Right lobe of liver (tissue), 6 donors: ENCODE measurements at regions not wholly inside any gene's neighbourhood (a gene's known extent, or its start where the extent isn't known, plus 50 kb on each side); places are given as distances from the start of the nearest gene placed in this dataset.

ENCODE experiments used
- ATAC-seq, 4 donors: fragments of 200-7000 bp; cut with Tn5 transposase; one replicate each; pipeline ENCODE4 v1.9.1; 2020; ENCODE audit warnings: mild to moderate bottlenecking in 4 of 4, moderate library complexity in 4 of 4
- DNase-seq, 3 donors: peaks; one replicate each; pipeline ENCODE4 v3.0.0-alpha.2; 2020
- H3K27ac ChIP-seq, 3 donors: fragments of 200-600 bp; one replicate each; pipeline ENCODE4 v1.8.0; 2022
- H3K27me3 ChIP-seq, 2 donors: fragments of 200-600 bp; one replicate each; pipeline ENCODE4 v1.8.0; 2022
- H3K36me3 ChIP-seq, 4 donors: fragments of 200-600 bp; sonication (generic) in 1 of 4; one replicate each; pipeline versions ENCODE4 v1.5.1 to v1.8.0; 2017 to 2022; ENCODE audit warnings: control low read depth in 1 of 4
- H3K4me1 ChIP-seq, 4 donors: fragments of 200-600 bp; sonication (generic) in 1 of 4; one replicate each; pipeline versions ENCODE4 v1.5.1 to v1.8.0; 2017 to 2022; ENCODE audit warnings: control low read depth in 1 of 4
- H3K4me3 ChIP-seq, 3 donors: fragments of 200-600 bp; one replicate each; pipeline ENCODE4 v1.8.0; 2022
- H3K9me3 ChIP-seq, 4 donors: fragments of 200-600 bp; sonication (generic) in 1 of 4; one replicate each; pipeline versions ENCODE4 v1.5.1 to v1.8.0; 2017 to 2022; ENCODE audit warnings: control low read depth in 1 of 4
- CTCF ChIP-seq, 4 donors: fragments of 200-600 bp in 3 of 4; fragments of 450-650 bp in 1 of 4; IDR thresholded peaks; one replicate each; pipeline versions ENCODE4 v1.5.1 to v1.8.0; 2016 to 2022; ENCODE audit warnings: antibody characterized with exemption in 4 of 4, mild to moderate bottlenecking in 2 of 4
- POLR2A ChIP-seq: fragments of 450-650 bp; IDR thresholded peaks from one replicate; pipeline ENCODE4 v1.6.1; 2017; ENCODE audit warnings: antibody characterized with exemption, mild to moderate bottlenecking
- WGBS: methylation state at CpG from one replicate; pipeline ENCODE4 v1.1.6; 2018; ENCODE audit warnings: low coverage, low lambda C conversion rate; ENCODE audit not compliant: insufficient coverage; ENCODE audit errors: missing lambda C conversion rate; 5-methylcytosine and 5-hydroxymethylcytosine counted together
- intact Hi-C, 2 donors: fragments of 100-400 bp; cut with DNase I; formaldehyde crosslinking; loops; one replicate each; pipeline versions ENCODE4 v1.11.2 to v1.14.1; 2022
- donor health status: DM: no; HTN: yes; CAD: no.
- donor health status: DM: no; HTN: no; CAD: no.
- donor health status: DM: no; HTN: no; CAD: no.
- donor health status: DM: no; HTN: yes; CAD: no.
- donor health status: DM: no; HTN: yes; CAD: no.

GRCh38 chr10:111598433-111599059 lies 521.7 kb downstream of the ADRA2A start:
- no peak overlapping the region for H3K27ac ChIP-seq
- H3K4me1 ChIP-seq = no peaks in the 10 kb centered on the region
- H3K4me3 ChIP-seq = no peak overlapping the region
- no peaks in the 10 kb centered on the region for H3K27me3 ChIP-seq
- intact Hi-C loops = no loop called here
- H3K9me3 ChIP-seq = no peaks in the 10 kb centered on the region
- DNase-seq = peak in 2 of 3 donors; percentile 24 to 66
- ATAC-seq = peak; percentile 94 to 98 (median 96)
- 32% methylated on average over 4 of the region's 6 CpGs for WGBS
- TF ChIP-seq CTCF (IDR thresholded peaks at IDR 0.05) = peak; percentile 89 to 96 (median 93)
- no peak for TF ChIP-seq POLR2A
- H3K36me3 ChIP-seq = no peaks in the 10 kb centered on the region

- intact Hi-C loops = no loop called here
- H3K27me3 ChIP-seq = no peaks in the 10 kb centered on the region
- ATAC-seq = no peak
- H3K4me1 ChIP-seq = no peaks in the 10 kb centered on the region
- no peak overlapping the region for H3K27ac ChIP-seq
- H3K4me3 ChIP-seq = no peak overlapping the region
- TF ChIP-seq CTCF (IDR thresholded peaks at IDR 0.05) = no peak
- no peak for TF ChIP-seq POLR2A
- H3K36me3 ChIP-seq = no peaks in the 10 kb centered on the region
- 50% methylated on average over 2 of the region's 2 CpGs for WGBS
- H3K9me3 ChIP-seq = no peaks in the 10 kb centered on the region
- no peak for DNase-seq
Measured at GRCh38 chr10:111599943-111600342, 523.1 kb downstream of the ADRA2A start.

GRCh38 chr10:111600772-111601171 lies 523.9 kb downstream of the ADRA2A start:
- Histone ChIP-seq H3K4me1 (no peaks in the 10 kb centered on the region), H3K27me3 (no peaks in the 10 kb centered on the region), H3K36me3 (no peaks in the 10 kb centered on the region), H3K9me3 (no peaks in the 10 kb centered on the region), H3K4me3 (no peak overlapping the region), H3K27ac (no peak overlapping the region)
- ATAC-seq (peak in 3 of 4 donors; percentile 33 to 62 (median 62)), DNase-seq (peak in 2 of 3 donors; percentile 50 to 66)
- intact Hi-C loops = no loop called here
- TF ChIP-seq POLR2A (no peak), CTCF (IDR thresholded peaks at IDR 0.05) (peak in 1 of 4 donors; percentile 11)
- WGBS = 41% methylated on average over 3 of the region's 3 CpGs

GRCh38 chr10:111612273-111612672 lies 535.4 kb downstream of the ADRA2A start:
- TF ChIP-seq CTCF (IDR thresholded peaks at IDR 0.05) (no peak), POLR2A (no peak)
- H3K36me3 ChIP-seq = no peaks in the 10 kb centered on the region
- H3K27me3 ChIP-seq = no peaks in the 10 kb centered on the region
- intact Hi-C loops = no loop called here
- ATAC-seq (no peak), DNase-seq (no peak)
- H3K4me1 ChIP-seq = no peaks in the 10 kb centered on the region
- no peak overlapping the region for H3K27ac ChIP-seq
- no peak overlapping the region for H3K4me3 ChIP-seq
- no peaks in the 10 kb centered on the region for H3K9me3 ChIP-seq
- WGBS = 70% methylated on average over 1 of the region's 1 CpG
